NCI-H774 (cell line): ENCODE measurements at regions not wholly inside any gene's neighbourhood (a gene's known extent, or its start where the extent isn't known, plus 50 kb on each side); places are given as distances from the start of the nearest gene placed in this dataset.

Experiments
- DNase-seq: peaks from one replicate; lab custom pipeline; 2025; lab: John Stamatoyannopoulos, UW

- DNase-seq = no peak
Measured at GRCh38 chr11:70608568-70609470, 210.5 kb downstream of the CTTN start.

GRCh38 chr11:70610566-70611565, 212.5 kb downstream of the CTTN start:
- DNase-seq = no peak

DNA sequence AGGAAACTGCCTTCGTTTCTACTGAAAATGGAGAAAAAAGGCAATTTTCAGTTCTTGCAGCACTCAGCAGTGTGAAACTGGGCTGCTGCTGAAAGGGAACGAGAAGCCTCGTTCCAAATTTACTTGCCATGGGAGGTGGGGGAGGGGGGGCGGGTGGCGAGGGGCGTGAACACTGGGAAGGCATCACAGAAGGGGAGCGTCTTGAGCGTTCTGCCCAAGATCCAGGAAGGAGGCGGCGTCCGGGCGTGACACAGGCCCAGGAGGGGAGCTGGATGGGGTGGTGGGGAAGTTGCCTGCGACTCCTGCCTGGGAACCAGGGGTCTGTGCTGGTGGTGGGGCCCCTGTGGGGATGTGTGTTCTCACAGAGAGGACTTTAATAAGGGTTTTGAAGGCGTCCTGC, 213.5 kb downstream of the CTTN start:
- no peak for DNase-seq

DNA sequence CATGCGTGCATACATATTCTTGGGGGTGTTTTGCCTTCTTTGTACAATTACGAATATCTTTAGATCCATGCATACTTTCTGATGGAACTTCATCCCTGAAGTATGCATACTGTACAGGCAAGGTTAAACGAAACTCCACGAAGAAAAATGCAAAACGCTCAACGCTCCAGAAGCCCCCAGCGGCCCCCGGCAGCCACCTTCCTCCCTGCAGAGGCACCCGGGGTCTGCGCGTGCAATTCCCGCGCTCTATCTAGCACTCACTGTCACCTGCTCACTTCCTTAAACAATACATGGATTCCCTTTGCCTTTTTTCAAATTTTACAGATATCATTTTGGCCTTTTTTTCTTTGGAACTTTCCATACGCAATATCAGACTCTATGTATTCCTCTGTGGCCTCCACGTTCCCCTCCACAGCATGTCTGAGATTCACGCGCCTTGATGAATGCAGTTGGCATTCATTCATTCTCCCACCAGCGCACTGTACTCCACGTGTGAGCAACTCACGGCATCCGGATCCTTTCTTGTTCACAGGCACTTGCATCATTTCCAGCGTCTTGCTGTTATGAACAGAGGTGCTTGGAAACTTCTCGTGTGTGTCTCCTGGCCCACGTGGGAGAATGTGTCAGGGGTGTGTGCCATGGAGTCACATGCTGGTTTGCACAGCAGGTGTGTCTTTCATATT, 214.3 kb downstream of the CTTN start:
- DNase-seq = no peak

- no peak for DNase-seq
Measured at GRCh38 chr11:70614034-70614681, 215.8 kb downstream of the CTTN start.

- no peak for DNase-seq
Measured at GRCh38 chr11:70615036-70615875, 216.9 kb downstream of the CTTN start.

GRCh38 chr11:70616317-70616716, 218.0 kb downstream of the CTTN start:
- DNase-seq = no peak

DNA sequence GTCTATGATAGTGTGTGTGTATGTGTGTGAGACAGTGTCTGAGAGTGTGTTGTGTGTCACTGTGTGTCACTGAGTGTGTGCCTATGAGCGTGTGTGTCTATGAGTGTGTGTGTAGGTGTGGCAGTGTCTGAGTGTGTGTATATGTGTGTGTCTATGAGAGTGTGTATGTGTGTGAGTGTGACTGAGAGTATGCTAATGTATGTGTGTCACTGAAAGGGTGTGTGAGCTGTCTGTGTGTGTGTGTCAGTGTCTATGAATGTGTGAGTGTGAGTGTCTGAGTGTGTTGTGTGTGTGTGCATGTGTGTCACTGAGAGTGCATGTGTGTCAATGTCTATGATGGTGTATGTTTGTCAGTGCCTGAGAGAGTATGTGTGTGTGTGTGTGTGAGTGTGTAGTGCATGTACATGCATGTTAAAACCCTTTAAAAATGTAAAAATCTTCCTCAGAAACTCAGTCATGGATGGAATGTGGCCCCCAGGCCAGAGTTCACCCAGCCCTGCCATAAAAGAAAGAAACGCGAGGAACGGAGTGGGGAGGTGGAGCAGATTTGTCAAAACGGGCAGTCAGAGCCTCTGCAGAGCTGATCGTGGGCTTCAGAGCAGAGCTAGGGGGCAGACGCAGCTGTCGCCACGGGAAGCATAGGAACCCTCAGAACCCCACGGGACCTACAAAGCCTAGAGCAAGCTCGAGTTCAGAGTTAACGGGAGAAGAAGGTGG, 218.8 kb downstream of the CTTN start:
- DNase-seq = no peak

DNA sequence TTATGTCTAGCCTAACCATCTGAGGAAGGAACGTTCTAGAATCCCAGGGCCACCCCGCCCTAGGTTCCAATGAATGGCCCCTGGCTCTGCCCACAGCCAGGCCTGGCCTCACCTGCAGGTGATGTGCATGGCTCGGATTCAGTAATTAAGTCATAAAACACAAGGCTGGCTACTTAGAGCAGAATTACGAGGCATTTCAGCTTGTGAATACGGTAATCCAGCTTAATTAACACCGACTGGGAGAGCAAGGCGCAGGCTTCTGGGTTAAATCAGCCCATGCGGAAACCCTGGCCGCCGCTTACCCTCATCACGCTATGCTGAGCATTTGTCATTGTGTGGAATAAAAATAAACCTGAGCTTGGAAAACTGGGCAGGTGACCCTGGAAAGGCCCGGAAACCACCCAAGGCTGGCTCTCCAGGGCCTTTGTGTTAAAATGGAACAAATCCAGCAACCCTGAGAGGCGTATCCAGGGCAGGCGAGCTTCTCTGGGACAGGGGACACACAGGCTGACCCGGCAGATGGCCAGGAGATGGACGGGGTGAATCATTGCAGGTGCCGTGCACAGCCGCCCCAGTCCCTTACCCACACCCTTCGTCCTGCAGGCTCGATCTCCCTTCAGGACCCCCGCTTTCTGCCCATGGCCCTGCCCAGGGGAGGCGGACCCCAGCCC, 220.2 kb downstream of the CTTN start:
- DNase-seq = no peak

- DNase-seq = no peak
Measured at GRCh38 chr11:70619591-70619990, 221.3 kb downstream of the CTTN start.

DNA sequence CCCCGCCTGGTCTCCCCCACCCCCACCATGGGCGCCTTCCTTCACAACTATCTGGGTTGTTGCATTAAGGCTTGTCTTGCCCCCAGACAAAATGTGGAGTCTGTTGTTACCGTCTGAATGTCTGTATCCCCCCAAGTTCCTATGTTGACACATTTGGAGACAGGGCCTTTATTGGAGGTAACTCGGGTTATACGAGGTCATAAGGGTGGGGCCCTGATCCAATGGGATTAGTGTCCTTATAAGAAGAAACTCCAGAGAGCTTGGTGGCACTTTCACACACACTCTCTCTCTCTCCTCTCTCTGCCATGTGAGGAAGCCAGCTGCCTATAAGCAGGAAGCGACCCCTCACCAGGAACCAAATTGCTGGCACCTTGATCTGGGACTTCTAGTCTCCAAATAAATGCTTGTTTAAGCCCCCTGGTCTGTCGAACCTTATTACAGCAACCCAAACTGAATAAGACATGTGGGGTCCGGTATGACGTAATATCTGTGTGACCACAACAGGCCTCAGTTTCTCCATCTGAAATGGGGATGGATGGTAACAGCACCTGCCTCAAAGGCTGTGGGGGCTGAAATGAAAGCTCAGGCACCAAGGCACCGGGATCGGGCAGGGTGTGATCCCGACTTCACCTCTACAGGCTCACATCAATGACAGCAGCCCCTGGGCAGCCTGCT, 222.3 kb downstream of the CTTN start:
- no peak for DNase-seq

DNA sequence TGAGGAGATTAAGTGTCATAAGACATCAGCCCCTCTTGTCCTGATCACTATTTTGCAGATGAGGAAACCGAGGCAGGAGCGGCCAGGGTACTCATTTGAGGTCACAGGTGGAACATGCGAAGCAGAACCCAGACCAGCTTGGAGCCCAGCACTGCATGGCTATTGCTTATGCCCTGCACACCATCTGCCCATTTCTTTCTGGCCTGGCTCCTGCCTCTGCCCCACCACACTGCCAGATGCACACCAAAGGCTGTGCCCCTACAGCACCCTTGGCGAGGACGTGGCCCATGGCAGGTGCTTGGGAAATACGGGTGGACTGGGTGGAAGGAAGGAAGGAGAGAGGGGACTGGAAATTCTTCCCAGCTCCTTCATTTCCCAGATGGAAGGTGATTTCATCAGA, 222.9 kb downstream of the CTTN start:
- DNase-seq = no peak

GRCh38 chr11:70622091-70622490, 223.8 kb downstream of the CTTN start:
- no peak for DNase-seq

DNA sequence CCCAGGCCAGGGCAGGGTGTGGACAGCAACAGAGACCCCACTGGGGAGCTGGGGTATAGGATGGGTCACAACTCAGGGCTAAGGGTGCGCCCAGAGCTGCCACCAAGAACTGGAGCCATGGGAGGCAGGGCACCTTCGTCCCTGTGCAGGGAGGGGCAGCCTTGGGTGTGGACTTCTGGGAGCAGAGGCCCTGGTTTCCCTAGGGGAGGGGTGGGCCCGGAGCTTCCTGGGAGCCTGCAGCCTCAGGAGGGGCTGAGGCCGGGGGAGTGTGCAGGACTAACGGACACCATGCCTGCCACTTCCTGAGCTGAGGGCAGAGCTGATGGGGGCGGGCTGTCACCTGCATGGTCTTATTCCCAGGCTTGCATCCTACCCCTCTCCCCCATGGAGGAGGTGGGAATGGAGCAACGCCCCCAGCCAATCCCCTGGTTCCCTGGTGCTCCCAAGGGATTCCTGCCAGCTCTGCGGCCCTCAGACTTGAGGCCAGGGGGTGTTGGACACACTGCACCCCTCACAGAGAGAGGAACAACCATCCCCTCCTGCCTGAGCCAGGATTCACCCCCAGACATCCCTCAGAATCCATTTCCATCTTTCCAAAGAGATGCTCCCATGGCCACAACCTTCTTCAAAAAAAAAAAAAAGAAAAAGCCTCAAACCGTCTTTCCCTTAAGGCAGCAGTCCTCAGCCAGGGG, 225.7 kb downstream of the CTTN start:
- no peak for DNase-seq

DNA sequence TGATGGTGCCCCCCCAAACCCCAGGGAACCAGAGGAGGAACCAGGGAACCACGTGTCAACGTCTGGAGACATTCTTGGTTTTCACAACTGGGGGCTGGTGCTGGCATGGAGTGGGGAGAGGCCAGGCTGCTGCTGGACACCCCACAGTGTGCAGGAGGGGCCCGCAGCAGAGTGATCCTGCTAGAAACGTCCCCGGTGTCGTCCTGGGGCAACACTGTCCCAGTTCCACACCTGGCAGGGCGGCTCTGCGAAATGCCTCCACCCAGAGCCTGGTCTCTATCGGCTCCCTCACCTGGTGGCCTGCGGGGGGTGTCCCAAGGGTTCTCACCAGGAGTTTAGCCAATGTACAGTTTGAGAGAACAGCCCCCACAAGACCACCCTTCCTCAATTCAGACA, 226.3 kb downstream of the CTTN start:
- DNase-seq = no peak

DNA sequence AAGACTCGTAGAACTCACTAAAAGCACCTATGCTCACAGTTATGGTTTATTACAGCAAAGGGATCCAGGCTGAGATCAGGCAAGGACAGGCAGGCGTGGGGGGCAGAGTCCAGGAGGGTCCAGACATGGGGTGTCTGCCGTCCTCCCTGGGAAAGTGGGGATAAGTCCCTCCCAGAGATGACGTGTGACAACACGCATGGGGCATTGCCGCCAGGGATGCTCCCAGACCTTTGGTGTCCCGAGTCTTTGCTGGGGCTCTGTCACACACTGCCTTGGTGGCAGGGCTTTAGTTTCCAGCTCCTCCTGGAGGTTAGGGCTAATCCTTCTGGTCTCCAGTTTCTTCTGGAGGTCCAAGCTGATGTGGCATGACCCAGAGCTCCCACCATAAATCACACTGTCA, 226.7 kb downstream of the CTTN start:
- DNase-seq = no peak

DNA sequence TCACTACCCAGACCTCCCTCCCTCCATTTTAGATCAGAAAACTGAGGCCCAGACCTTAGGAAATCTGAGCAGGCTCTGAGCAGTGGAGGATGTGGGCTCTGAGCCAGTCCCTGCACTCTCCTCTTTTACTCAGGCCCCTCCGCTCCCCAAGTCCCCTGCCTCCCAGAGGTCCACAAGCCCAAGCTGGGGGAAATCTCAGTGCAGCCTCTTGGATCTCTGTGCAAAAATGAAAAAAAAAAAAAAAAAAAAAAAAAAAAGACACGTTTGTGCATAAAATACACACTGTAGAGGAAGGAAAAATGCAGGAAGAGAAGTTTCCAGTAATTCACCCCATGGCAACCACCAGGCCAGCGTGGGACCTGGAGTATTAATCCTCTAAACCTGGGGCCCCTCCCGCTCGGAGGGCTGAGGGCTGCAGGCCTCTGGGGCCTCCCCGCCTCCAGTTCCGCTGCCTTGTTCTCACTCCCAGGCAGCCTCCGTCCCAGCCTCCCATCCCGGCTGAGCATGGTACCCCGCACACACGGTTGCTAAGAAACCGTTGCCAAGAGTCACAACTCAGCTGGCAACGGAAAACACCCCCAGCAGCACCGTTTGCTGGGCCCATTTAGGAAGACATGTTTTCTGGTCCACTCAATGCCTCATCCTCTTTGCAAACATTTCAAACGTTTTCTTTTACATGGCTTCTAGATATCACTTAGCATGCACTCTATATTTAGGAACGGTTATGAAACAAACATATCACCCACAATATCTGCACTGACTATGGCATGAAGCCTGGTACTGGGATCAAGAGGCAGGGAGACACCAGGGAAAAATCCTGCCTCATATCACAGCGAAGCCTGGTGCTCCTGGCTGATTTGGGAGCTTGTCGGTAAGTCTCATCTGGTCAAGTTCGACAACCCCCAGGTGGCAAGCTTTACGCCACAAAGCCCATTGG, 227.5 kb downstream of the CTTN start:
- no peak for DNase-seq
